ENCODE measurements at regions not wholly inside any gene's neighbourhood (a gene's known extent, or its start where the extent isn't known, plus 50 kb on each side); places are given as distances from the start of the nearest gene placed in this dataset.

DNA sequence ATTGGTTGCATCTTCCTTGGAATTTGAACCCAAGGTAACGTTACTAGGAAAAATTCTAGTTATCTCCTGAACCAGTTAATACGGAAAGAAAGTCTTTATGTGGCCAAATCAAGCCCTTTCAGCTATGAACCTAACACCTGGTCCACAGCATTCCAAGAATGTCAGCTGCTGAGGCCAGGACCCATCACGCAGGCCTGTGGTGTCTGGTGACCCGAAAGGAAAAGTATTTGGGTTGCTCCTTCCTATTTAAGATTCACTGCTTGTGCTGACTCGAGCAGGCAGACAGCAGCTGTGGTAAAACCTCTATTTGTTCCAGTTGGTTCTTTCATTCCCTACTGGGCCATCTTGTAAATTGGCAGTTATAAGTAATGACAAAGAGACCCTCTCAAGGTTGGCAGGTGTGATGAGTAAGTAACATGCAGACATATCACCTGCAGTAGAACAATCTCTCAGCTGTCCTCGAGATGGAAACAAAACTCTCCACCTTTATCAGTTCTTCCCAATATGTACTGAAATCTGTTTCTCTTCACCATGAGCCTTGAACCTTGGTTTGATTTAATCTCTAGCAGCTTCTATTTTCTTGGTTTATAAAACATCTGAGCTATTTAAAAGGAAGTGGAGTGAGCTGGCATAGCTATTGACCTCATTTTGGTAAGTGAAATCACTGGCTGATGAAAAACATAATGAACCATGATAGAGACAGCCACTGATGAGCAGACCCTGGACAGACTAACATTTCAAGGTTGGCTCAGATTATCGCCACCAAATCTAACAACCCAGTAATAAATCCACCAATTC lies 182.1 kb upstream of the SMIM31 start:
- TF ChIP-seq, protein P1, sequence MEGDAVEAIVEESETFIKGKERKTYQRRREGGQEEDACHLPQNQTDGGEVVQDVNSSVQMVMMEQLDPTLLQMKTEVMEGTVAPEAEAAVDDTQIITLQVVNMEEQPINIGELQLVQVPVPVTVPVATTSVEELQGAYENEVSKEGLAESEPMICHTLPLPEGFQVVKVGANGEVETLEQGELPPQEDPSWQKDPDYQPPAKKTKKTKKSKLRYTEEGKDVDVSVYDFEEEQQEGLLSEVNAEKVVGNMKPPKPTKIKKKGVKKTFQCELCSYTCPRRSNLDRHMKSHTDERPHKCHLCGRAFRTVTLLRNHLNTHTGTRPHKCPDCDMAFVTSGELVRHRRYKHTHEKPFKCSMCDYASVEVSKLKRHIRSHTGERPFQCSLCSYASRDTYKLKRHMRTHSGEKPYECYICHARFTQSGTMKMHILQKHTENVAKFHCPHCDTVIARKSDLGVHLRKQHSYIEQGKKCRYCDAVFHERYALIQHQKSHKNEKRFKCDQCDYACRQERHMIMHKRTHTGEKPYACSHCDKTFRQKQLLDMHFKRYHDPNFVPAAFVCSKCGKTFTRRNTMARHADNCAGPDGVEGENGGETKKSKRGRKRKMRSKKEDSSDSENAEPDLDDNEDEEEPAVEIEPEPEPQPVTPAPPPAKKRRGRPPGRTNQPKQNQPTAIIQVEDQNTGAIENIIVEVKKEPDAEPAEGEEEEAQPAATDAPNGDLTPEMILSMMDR (IDR thresholded peaks at IDR 0.05; ENCODE audit: low read depth, low read length), result no peak
- no peak for TF ChIP-seq EZH2phosphoT487 (IDR thresholded peaks at IDR 0.05; ENCODE audit: low read depth)

Data from OCI-LY3 (cell line).